Tibial nerve (tissue), 3 donors: ENCODE measurements at regions not wholly inside any gene's neighbourhood (a gene's known extent, or its start where the extent isn't known, plus 50 kb on each side); places are given as distances from the start of the nearest gene placed in this dataset.

ENCODE experiments used
- CTCF ChIP-seq, 5 experiments: fragments of 200-600 bp in 3 of 5; fragments of 450-650 bp in 2 of 5; sonication (generic) in 3 of 5; IDR thresholded peaks; one replicate each; pipeline ENCODE4 v1.5.1; 2016 to 2019; ENCODE audit warnings: antibody characterized with exemption in 5 of 5, mild to moderate bottlenecking in 3 of 5, moderate library complexity in 2 of 5
- POLR2A ChIP-seq, 2 donors: fragments of 450-650 bp; IDR thresholded peaks; one replicate each; pipeline ENCODE4 v1.6.1; 2017; ENCODE audit warnings: antibody characterized with exemption in 2 of 2, mild to moderate bottlenecking in 2 of 2, moderate library complexity in 2 of 2

GRCh38 chr16:17757808-17758207, 287.0 kb upstream of the XYLT1 start:
- no peak for TF ChIP-seq CTCF (IDR thresholded peaks at IDR 0.05)
- no peak for TF ChIP-seq POLR2A (IDR thresholded peaks at IDR 0.05)
